Activated naive CD8-positive, alpha-beta T cell treated with anti-CD3 and anti-CD28 coated beads, Interleukin-2, amount 50 U/mL, for 16 hours (primary cell): ENCODE measurements at regions not wholly inside any gene's neighbourhood (a gene's known extent, or its start where the extent isn't known, plus 50 kb on each side); places are given as distances from the start of the nearest gene placed in this dataset.
"Not testable (repeated sequence)": the region's sequence is repeated elsewhere in the genome, so short reads cannot be mapped to it uniquely, and the experiment has no call there.

ENCODE experiments used
- DNase-seq: peaks from one replicate; pipeline ENCODE4 v3.0.0-alpha.2; 2020; ENCODE audit warnings: low read depth, low spot score

GRCh38 chr5:159642379-159642778 lies 273.9 kb upstream of the ADRA1B start:
- no peak for DNase-seq

GRCh38 chr5:159644053-159644452 lies 272.2 kb upstream of the ADRA1B start:
- no peak for DNase-seq

GRCh38 chr5:159645179-159645846 lies 271.0 kb upstream of the ADRA1B start:
- no peak for DNase-seq

- DNase-seq: no peak
Observed at GRCh38 chr5:159650803-159651202, 265.5 kb upstream of the ADRA1B start.

- DNase-seq: no peak
Observed at GRCh38 chr5:159655757-159656409, 260.4 kb upstream of the ADRA1B start.

- DNase-seq: no peak
Observed at GRCh38 chr5:159657298-159657697, 259.0 kb upstream of the ADRA1B start.

GRCh38 chr5:159657771-159658170 lies 258.5 kb upstream of the ADRA1B start:
- DNase-seq: no peak

- DNase-seq: no peak
Observed at GRCh38 chr5:159658266-159658925, 257.9 kb upstream of the ADRA1B start.

- no peak for DNase-seq
Observed at GRCh38 chr5:159660401-159660800, 255.9 kb upstream of the ADRA1B start.

GRCh38 chr5:159663986-159664385 lies 252.3 kb upstream of the ADRA1B start:
- DNase-seq: no peak

- DNase-seq: no peak
Observed at GRCh38 chr5:159667286-159667685, 249.0 kb upstream of the ADRA1B start.

GRCh38 chr5:159668556-159668955 lies 247.7 kb upstream of the ADRA1B start:
- DNase-seq: no peak

GRCh38 chr5:159669559-159669958 lies 246.7 kb upstream of the ADRA1B start:
- DNase-seq: no peak

GRCh38 chr5:159671886-159672285 lies 244.4 kb upstream of the ADRA1B start:
- no peak for DNase-seq

- DNase-seq: no peak
Observed at GRCh38 chr5:159673538-159673937, 242.7 kb upstream of the ADRA1B start.

- DNase-seq: no peak
Observed at GRCh38 chr5:159678657-159679392, 237.5 kb upstream of the ADRA1B start.

GRCh38 chr5:159680095-159680494 lies 236.2 kb upstream of the ADRA1B start:
- DNase-seq: no peak

- no peak for DNase-seq
Observed at GRCh38 chr5:159681661-159682060, 234.6 kb upstream of the ADRA1B start.

- DNase-seq: no peak
Observed at GRCh38 chr5:159682623-159683022, 233.7 kb upstream of the ADRA1B start.

GRCh38 chr5:159687892-159688291 lies 228.4 kb upstream of the ADRA1B start:
- DNase-seq: not testable (repeated sequence)

GRCh38 chr5:159695741-159696294 lies 220.5 kb upstream of the ADRA1B start:
- DNase-seq: no peak

GRCh38 chr5:159697530-159697929 lies 218.8 kb upstream of the ADRA1B start:
- DNase-seq: no peak
